ENCODE measurements at regions not wholly inside any gene's neighbourhood (a gene's known extent, or its start where the extent isn't known, plus 50 kb on each side); places are given as distances from the start of the nearest gene placed in this dataset.

DNA sequence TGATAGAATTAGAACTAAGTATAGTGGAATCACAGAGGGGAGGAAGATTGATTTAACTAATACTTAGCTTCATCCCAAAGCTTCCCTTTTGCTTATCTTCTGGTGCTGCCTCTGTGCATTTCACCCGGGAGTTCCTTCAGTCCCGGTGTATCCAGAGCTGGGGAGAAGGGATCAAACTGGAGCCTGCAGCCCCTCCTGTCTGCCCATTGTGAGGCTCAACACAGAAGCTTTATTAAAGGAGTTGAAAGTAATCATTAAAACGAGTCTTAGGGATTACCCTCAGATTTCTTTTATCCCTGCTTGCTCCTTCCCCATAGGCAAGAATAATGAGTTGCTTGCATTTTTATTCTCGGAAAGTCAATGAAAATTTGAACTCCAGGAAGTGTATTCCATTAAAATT, 739.7 kb upstream of the DDX18 start:
- no peak for TF ChIP-seq CTCF (conservative IDR thresholded peaks at IDR 0.05 in 1 of 2, IDR thresholded peaks at IDR 0.05 in 1 of 2; ENCODE audit: low read depth in 1 of 2, low read length in 2 of 2)
- TF ChIP-seq EZH2 (IDR thresholded peaks at IDR 0.05; ENCODE audit: low read length, missing control alignments): no peak

All from fibroblast of lung (primary cell).